ENCODE measurements at regions not wholly inside any gene's neighbourhood (a gene's known extent, or its start where the extent isn't known, plus 50 kb on each side); places are given as distances from the start of the nearest gene placed in this dataset.

- Mint-ChIP-seq H3K9me3 (no peaks in the 10 kb centered on the region), H3K36me3 (no peaks in the 10 kb centered on the region), H3K27ac (no peak overlapping the region), H3K4me3 (no peak overlapping the region), H3K4me1 (no peaks in the 10 kb centered on the region), H3K27me3 (ENCODE audit: insufficient read depth, low read depth) (no peaks in the 10 kb centered on the region)
- no peak overlapping the region for H2AFZ ChIP-seq (replicated peaks)
- no peaks in the 10 kb centered on the region for H3K79me2 ChIP-seq (ENCODE audit: low read depth)
- no peaks in the 10 kb centered on the region for H3F3A ChIP-seq (ENCODE audit: low read depth)
- H3K4me2 ChIP-seq, result no peak overlapping the region
- H3K36me3 ChIP-seq, result no peaks in the 10 kb centered on the region
- H3K4me3 ChIP-seq, result no peak overlapping the region
- H3K9me3 ChIP-seq (ENCODE audit: low read depth), result no peaks in the 10 kb centered on the region
- H3K4me1 ChIP-seq, result no peaks in the 10 kb centered on the region
- no peak overlapping the region for H3K27ac ChIP-seq
- no peak for TF ChIP-seq CTCF (IDR thresholded peaks at IDR 0.05)
- TF ChIP-seq EZH2 (IDR thresholded peaks at IDR 0.05), result no peak
- TF ChIP-seq EZH2phosphoT487 (IDR thresholded peaks at IDR 0.05), result no peak
- no peak overlapping the region for H3K9ac ChIP-seq
- H4K20me1 ChIP-seq (ENCODE audit: low read depth), result no peaks in the 10 kb centered on the region
- H3K27me3 ChIP-seq, result no peaks in the 10 kb centered on the region
- no peak for DNase-seq (ENCODE audit: low spot score)
Measured at GRCh38 chr7:113431406-113431805, 313.1 kb upstream of the SMIM30 start.

- no peak for DNase-seq (ENCODE audit: low spot score)
- Histone ChIP-seq H4K20me1 (ENCODE audit: low read depth) (no peaks in the 10 kb centered on the region), H3F3A (ENCODE audit: low read depth) (no peaks in the 10 kb centered on the region), H3K27me3 (no peaks in the 10 kb centered on the region), H3K4me1 (no peaks in the 10 kb centered on the region), H3K9ac (no peak overlapping the region), H3K4me2 (no peak overlapping the region), H3K36me3 (no peaks in the 10 kb centered on the region), H2AFZ (replicated peaks) (no peak overlapping the region), H3K79me2 (ENCODE audit: low read depth) (no peaks in the 10 kb centered on the region), H3K4me3 (no peak overlapping the region), H3K9me3 (ENCODE audit: low read depth) (no peaks in the 10 kb centered on the region), H3K27ac (no peak overlapping the region)
- Mint-ChIP-seq H3K27ac (no peak overlapping the region), H3K27me3 (ENCODE audit: insufficient read depth, low read depth) (peaks cover 2% of the 10 kb centered on the region), H3K4me1 (peaks cover 2% of the 10 kb centered on the region), H3K9me3 (no peaks in the 10 kb centered on the region), H3K36me3 (no peaks in the 10 kb centered on the region), H3K4me3 (no peak overlapping the region)
- no peak for TF ChIP-seq EZH2phosphoT487 (IDR thresholded peaks at IDR 0.05)
- TF ChIP-seq CTCF (IDR thresholded peaks at IDR 0.05), result no peak
- no peak for TF ChIP-seq EZH2 (IDR thresholded peaks at IDR 0.05)
Measured at GRCh38 chr7:113424185-113424817, 305.9 kb upstream of the SMIM30 start.

GRCh38 chr7:113421696-113422330 lies 303.5 kb upstream of the SMIM30 start:
- Histone ChIP-seq H3K9me3 (ENCODE audit: low read depth) (no peaks in the 10 kb centered on the region), H3K4me1 (no peaks in the 10 kb centered on the region), H3K27me3 (no peaks in the 10 kb centered on the region), H3K4me2 (no peak overlapping the region), H3K9ac (no peak overlapping the region), H3K79me2 (ENCODE audit: low read depth) (no peaks in the 10 kb centered on the region), H3K4me3 (no peak overlapping the region), H3K36me3 (no peaks in the 10 kb centered on the region), H3F3A (ENCODE audit: low read depth) (no peaks in the 10 kb centered on the region), H4K20me1 (ENCODE audit: low read depth) (no peaks in the 10 kb centered on the region), H2AFZ (replicated peaks) (peak overlapping the region; percentile 96), H3K27ac (no peak overlapping the region)
- H3K4me1 Mint-ChIP-seq, result peaks cover 2% of the 10 kb centered on the region
- H3K27ac Mint-ChIP-seq, result no peak overlapping the region
- H3K4me3 Mint-ChIP-seq, result no peak overlapping the region
- TF ChIP-seq CTCF (IDR thresholded peaks at IDR 0.05), result peak; percentile 78
- no peak for TF ChIP-seq EZH2 (IDR thresholded peaks at IDR 0.05)
- H3K9me3 Mint-ChIP-seq, result no peaks in the 10 kb centered on the region
- H3K36me3 Mint-ChIP-seq, result no peaks in the 10 kb centered on the region
- H3K27me3 Mint-ChIP-seq (ENCODE audit: insufficient read depth, low read depth), result peaks cover 5% of the 10 kb centered on the region
- DNase-seq (ENCODE audit: low spot score), result peak; percentile 89
